Hepatocyte (in vitro differentiated cells): ENCODE measurements at regions not wholly inside any gene's neighbourhood (a gene's known extent, or its start where the extent isn't known, plus 50 kb on each side); places are given as distances from the start of the nearest gene placed in this dataset.

Source experiments
- DNase-seq: peaks from one replicate; pipeline ENCODE4 v3.0.0-alpha.2; 2016; ENCODE audit warnings: low spot score
- H2AFZ ChIP-seq: fragments of 200-600 bp; sonication (generic); 2 replicates; pipeline ENCODE4 v1.6.0; 2016; ENCODE audit warnings: antibody characterized with exemption, mild to moderate bottlenecking
- H3K27ac ChIP-seq: fragments of 200-600 bp; sonication (generic); 2 replicates; pipeline ENCODE4 v1.5.1; 2016; ENCODE audit warnings: mild to moderate bottlenecking
- H3K27me3 ChIP-seq: fragments of 200-600 bp; sonication (generic); 2 replicates; pipeline ENCODE4 v1.6.1; 2016
- H3K36me3 ChIP-seq: fragments of 200-600 bp; sonication (generic); replicated peaks from 2 replicates; pipeline ENCODE4 v1.5.1; 2016; ENCODE audit warnings: low read depth; ENCODE audit not compliant: insufficient read depth
- H3K4me1 ChIP-seq: fragments of 200-600 bp; sonication (generic); 2 replicates; pipeline ENCODE4 v1.5.1; 2016; ENCODE audit warnings: mild to moderate bottlenecking, moderate library complexity; ENCODE audit not compliant: insufficient read depth
- H3K4me2 ChIP-seq: fragments of 200-600 bp; sonication (generic); 2 replicates; pipeline ENCODE4 v1.6.0; 2016
- H3K4me3 ChIP-seq: fragments of 200-600 bp; sonication (generic); 2 replicates; pipeline ENCODE4 v1.5.1; 2016; ENCODE audit warnings: mild to moderate bottlenecking
- H3K79me2 ChIP-seq: fragments of 200-600 bp; sonication (generic); 2 replicates; pipeline ENCODE4 v1.6.0; 2017; ENCODE audit warnings: mild to moderate bottlenecking
- H3K9me2 ChIP-seq: fragments of 200-600 bp; sonication (generic); replicated peaks from 2 replicates; pipeline ENCODE4 v1.6.0; 2017; ENCODE audit warnings: mild to moderate bottlenecking; ENCODE audit not compliant: insufficient read depth
- H3K9me3 ChIP-seq: fragments of 200-600 bp; sonication (generic); 2 replicates; pipeline ENCODE4 v1.5.1; 2016; ENCODE audit warnings: low read depth, mild to moderate bottlenecking
- H4K20me1 ChIP-seq: fragments of 200-600 bp; sonication (generic); 2 replicates; pipeline ENCODE4 v1.6.0; 2016; ENCODE audit warnings: mild to moderate bottlenecking; ENCODE audit not compliant: insufficient read depth, poor library complexity, severe bottlenecking
- EZH2 ChIP-seq: fragments of 200-600 bp; sonication (generic); IDR thresholded peaks from 2 replicates; pipeline ENCODE4 v1.6.1; 2016; ENCODE audit warnings: antibody characterized with exemption, mild to moderate bottlenecking, borderline replicate concordance
- EZH2phosphoT487 ChIP-seq: fragments of 200-600 bp; sonication (generic); IDR thresholded peaks from one replicate; pipeline ENCODE4 v1.6.1; 2018; ENCODE audit warnings: antibody characterized with exemption, mild to moderate bottlenecking, low read depth, moderate library complexity; ENCODE audit not compliant: unreplicated experiment, severe bottlenecking
- WGBS: methylation state at CpG from one replicate; pipeline ENCODE4 v1.1.6; 2016; ENCODE audit warnings: low lambda C conversion rate; ENCODE audit errors: missing lambda C conversion rate; 5-methylcytosine and 5-hydroxymethylcytosine counted together
- TF ChIP-seq, protein P1 (sequence below): fragments of 200-600 bp; sonication (generic); IDR thresholded peaks from 2 replicates; pipeline ENCODE4 v1.5.1; 2016; ENCODE audit warnings: antibody characterized with exemption, mild to moderate bottlenecking; ENCODE audit not compliant: poor library complexity

DNA sequence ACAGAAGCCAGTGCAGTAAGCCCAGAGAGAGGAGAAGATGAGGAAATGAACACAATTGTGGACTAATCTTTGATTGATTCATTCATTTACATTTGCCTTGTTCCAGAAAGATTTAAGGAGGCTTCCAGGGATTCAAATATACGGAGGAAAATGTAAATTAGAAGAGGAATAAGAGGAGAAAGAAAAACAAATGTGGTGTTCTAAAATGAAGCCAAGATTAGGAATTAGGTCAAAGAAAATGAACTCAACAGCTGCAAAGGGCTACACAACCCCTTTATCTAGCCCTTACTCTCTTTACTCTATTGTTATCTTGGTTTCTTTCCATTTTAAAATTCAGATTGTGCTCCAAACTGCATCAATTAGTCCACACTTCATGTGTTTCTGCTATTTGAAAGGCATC is 196.8 kb downstream of the SPATA18 start:
- Histone ChIP-seq H4K20me1 (no peaks in the 10 kb centered on the region), H3K4me3 (no peak overlapping the region), H3K27me3 (no peaks in the 10 kb centered on the region), H3K9me3 (no peaks in the 10 kb centered on the region), H2AFZ (no peak overlapping the region), H3K27ac (no peak overlapping the region), H3K79me2 (no peaks in the 10 kb centered on the region), H3K36me3 (no peaks in the 10 kb centered on the region), H3K9me2 (no peaks in the 10 kb centered on the region), H3K4me1 (peaks cover 3% of the 10 kb centered on the region), H3K4me2 (no peak overlapping the region)
- 91% methylated on average over 1 of the region's 1 CpG for WGBS
- TF ChIP-seq EZH2phosphoT487 (no peak), EZH2 (no peak)
- TF ChIP-seq, protein P1, sequence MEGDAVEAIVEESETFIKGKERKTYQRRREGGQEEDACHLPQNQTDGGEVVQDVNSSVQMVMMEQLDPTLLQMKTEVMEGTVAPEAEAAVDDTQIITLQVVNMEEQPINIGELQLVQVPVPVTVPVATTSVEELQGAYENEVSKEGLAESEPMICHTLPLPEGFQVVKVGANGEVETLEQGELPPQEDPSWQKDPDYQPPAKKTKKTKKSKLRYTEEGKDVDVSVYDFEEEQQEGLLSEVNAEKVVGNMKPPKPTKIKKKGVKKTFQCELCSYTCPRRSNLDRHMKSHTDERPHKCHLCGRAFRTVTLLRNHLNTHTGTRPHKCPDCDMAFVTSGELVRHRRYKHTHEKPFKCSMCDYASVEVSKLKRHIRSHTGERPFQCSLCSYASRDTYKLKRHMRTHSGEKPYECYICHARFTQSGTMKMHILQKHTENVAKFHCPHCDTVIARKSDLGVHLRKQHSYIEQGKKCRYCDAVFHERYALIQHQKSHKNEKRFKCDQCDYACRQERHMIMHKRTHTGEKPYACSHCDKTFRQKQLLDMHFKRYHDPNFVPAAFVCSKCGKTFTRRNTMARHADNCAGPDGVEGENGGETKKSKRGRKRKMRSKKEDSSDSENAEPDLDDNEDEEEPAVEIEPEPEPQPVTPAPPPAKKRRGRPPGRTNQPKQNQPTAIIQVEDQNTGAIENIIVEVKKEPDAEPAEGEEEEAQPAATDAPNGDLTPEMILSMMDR, result no peak
- no peak for DNase-seq

DNA sequence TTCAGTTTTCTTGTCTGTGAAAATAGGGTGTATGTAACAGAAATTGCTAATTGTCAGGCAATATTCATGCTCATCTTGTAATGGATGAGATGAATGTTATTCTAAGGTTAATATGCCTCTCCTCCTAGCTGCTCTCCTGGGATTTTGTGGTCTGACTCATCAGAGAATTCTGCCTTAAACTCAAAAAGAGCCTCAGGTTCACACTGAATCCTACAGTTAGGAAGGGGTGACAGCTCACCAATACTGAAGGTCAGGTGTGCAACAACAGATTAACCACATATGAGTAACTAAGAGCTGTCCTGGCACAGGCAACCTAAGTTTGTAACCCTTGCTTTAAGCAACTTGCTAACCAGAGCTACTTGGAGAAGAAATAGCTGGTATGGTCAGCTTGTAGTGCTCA is 197.7 kb downstream of the SPATA18 start:
- no peaks in the 10 kb centered on the region for H3K9me3 ChIP-seq
- no peaks in the 10 kb centered on the region for H3K79me2 ChIP-seq

DNA sequence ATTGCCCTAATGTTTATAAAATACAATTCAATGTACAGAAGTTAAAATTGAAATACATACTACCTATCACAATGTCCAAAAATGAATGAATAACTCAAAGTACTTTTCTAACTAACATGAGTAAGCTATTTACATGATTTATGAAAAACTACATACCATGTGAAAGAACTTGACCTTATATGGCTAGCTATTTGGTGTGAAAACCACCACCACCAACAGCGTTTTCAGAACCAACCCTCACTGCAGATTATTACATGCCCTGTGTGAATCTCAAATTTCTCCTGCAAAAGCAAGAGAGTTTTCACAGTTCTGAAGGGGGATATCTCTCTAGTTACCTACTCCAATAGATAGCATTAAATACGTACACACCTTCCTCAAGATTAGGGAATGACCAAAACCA is 198.5 kb downstream of the SPATA18 start:
- Histone ChIP-seq H3K4me2 (no peak overlapping the region), H3K27ac (no peak overlapping the region), H2AFZ (no peak overlapping the region), H3K79me2 (no peaks in the 10 kb centered on the region), H3K4me1 (peaks cover 3% of the 10 kb centered on the region), H3K36me3 (no peaks in the 10 kb centered on the region), H3K27me3 (no peaks in the 10 kb centered on the region), H3K9me2 (no peaks in the 10 kb centered on the region), H4K20me1 (no peaks in the 10 kb centered on the region), H3K9me3 (no peaks in the 10 kb centered on the region), H3K4me3 (no peak overlapping the region)
- DNase-seq, result no peak
- WGBS, result 76% methylated on average over 2 of the region's 2 CpGs
- no peak for TF ChIP-seq EZH2
- TF ChIP-seq EZH2phosphoT487, result no peak
- TF ChIP-seq, protein P1, result no peak

More for the DNA sequence above, 197.7 kb downstream of the SPATA18 start:
- Histone ChIP-seq H4K20me1 (no peaks in the 10 kb centered on the region), H3K4me3 (no peak overlapping the region), H3K27me3 (no peaks in the 10 kb centered on the region), H3K4me2 (no peak overlapping the region), H3K4me1 (peaks cover 3% of the 10 kb centered on the region), H3K9me2 (no peaks in the 10 kb centered on the region), H2AFZ (no peak overlapping the region), H3K36me3 (no peaks in the 10 kb centered on the region), H3K27ac (no peak overlapping the region)
- DNase-seq, result no peak
- TF ChIP-seq, protein P1, result no peak
- no peak for TF ChIP-seq EZH2
- no peak for TF ChIP-seq EZH2phosphoT487

DNA sequence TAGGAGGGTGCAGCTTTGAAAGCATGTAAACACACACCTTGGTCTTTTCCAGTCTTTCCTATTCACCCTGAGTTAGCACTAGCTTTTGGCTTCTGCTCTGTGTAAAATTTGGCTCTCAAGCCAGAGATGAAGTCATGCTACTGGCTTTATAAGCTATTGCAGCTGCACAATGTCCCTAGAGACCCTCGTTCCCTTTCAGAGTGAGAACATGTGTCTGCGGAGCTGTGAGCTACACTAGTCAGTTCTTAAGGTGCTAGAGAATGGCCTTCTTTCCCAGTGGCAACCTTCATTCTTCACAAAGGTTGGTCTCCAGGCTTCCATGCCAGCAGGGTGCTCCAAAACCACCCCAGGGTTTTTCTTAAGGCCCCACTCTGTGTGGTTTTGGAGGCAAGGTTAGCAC is 199.1 kb downstream of the SPATA18 start:
- peak; percentile 27 for DNase-seq
- H3K4me1 ChIP-seq, result peaks cover 3% of the 10 kb centered on the region

More for the DNA sequence above, 199.1 kb downstream of the SPATA18 start:
- Histone ChIP-seq H3K9me3 (no peaks in the 10 kb centered on the region), H3K79me2 (no peaks in the 10 kb centered on the region), H3K27me3 (no peaks in the 10 kb centered on the region), H3K9me2 (no peaks in the 10 kb centered on the region), H4K20me1 (no peaks in the 10 kb centered on the region), H3K4me2 (no peak overlapping the region), H3K36me3 (no peaks in the 10 kb centered on the region), H2AFZ (no peak overlapping the region), H3K4me3 (no peak overlapping the region), H3K27ac (no peak overlapping the region)
- TF ChIP-seq EZH2 (no peak), EZH2phosphoT487 (no peak)
- TF ChIP-seq, protein P1, result no peak
- WGBS, result 47% methylated on average over 2 of the region's 2 CpGs
